ENCODE measurements at regions not wholly inside any gene's neighbourhood (a gene's known extent, or its start where the extent isn't known, plus 50 kb on each side); places are given as distances from the start of the nearest gene placed in this dataset.
A peak's percentile ranks its signal among the peaks of the same experiment; 100 is the strongest.

- DNase-seq (ENCODE audit: low spot score), result peak; percentile 22
- no peak for FAIRE-seq
Measured at GRCh38 chr20:56060486-56060885, 55.2 kb upstream of the CBLN4 start.

GRCh38 chr20:56069016-56069415 is 63.7 kb upstream of the CBLN4 start:
- FAIRE-seq (peak; percentile 40), DNase-seq (ENCODE audit: low spot score) (no peak)

- FAIRE-seq (no peak), DNase-seq (ENCODE audit: low spot score) (no peak)
Measured at GRCh38 chr20:56072165-56072564, 66.8 kb upstream of the CBLN4 start.

- peak; percentile 32 for FAIRE-seq
- peak; percentile 48 for DNase-seq (ENCODE audit: low spot score)
Measured at GRCh38 chr20:56088375-56088774, 83.1 kb upstream of the CBLN4 start.

- DNase-seq (ENCODE audit: low spot score), result peak; percentile 81
- peak; percentile 88 for FAIRE-seq
Measured at GRCh38 chr20:56091628-56092234, 86.4 kb upstream of the CBLN4 start.

- FAIRE-seq, result no peak
- DNase-seq (ENCODE audit: low spot score), result no peak
Measured at GRCh38 chr20:56094228-56094627, 88.9 kb upstream of the CBLN4 start.

- DNase-seq (ENCODE audit: low spot score) (peak; percentile 71), FAIRE-seq (no peak)
Measured at GRCh38 chr20:56098981-56099500, 93.7 kb upstream of the CBLN4 start.

GRCh38 chr20:56111961-56112730 is 106.8 kb upstream of the CBLN4 start:
- DNase-seq (ENCODE audit: low spot score) (peak; percentile 90), FAIRE-seq (peak; percentile 84)

GRCh38 chr20:56117350-56117749 is 112.0 kb upstream of the CBLN4 start:
- DNase-seq (ENCODE audit: low spot score) (no peak), FAIRE-seq (peak; percentile 46)

GRCh38 chr20:56121850-56122249 is 116.5 kb upstream of the CBLN4 start:
- FAIRE-seq, result no peak

GRCh38 chr20:56143759-56144158 is 104.8 kb upstream of the MC3R start:
- FAIRE-seq (no peak), DNase-seq (ENCODE audit: low spot score) (no peak)

More at GRCh38 chr20:56121850-56122249, 116.5 kb upstream of the CBLN4 start:
- DNase-seq (ENCODE audit: low spot score), result no peak

- no peak for DNase-seq (ENCODE audit: low spot score)
- no peak for FAIRE-seq
Measured at GRCh38 chr20:56151834-56152233, 96.7 kb upstream of the MC3R start.

GRCh38 chr20:56153926-56154325 is 94.6 kb upstream of the MC3R start:
- FAIRE-seq, result peak; percentile 85
- DNase-seq (ENCODE audit: low spot score), result no peak

- no peak for FAIRE-seq
- no peak for DNase-seq (ENCODE audit: low spot score)
Measured at GRCh38 chr20:56155625-56156024, 92.9 kb upstream of the MC3R start.

GRCh38 chr20:56157530-56158203 is 90.9 kb upstream of the MC3R start:
- no peak for DNase-seq (ENCODE audit: low spot score)
- FAIRE-seq, result no peak

- DNase-seq (ENCODE audit: low spot score) (no peak), FAIRE-seq (no peak)
Measured at GRCh38 chr20:56158489-56158888, 90.0 kb upstream of the MC3R start.

GRCh38 chr20:56160956-56161355 is 87.6 kb upstream of the MC3R start:
- FAIRE-seq, result peak; percentile 13
- DNase-seq (ENCODE audit: low spot score), result no peak

GRCh38 chr20:56163806-56164205 is 84.7 kb upstream of the MC3R start:
- FAIRE-seq (peak; percentile 27), DNase-seq (ENCODE audit: low spot score) (no peak)

GRCh38 chr20:56166781-56167465 is 81.6 kb upstream of the MC3R start:
- no peak for DNase-seq (ENCODE audit: low spot score)
- FAIRE-seq, result no peak

- FAIRE-seq (no peak), DNase-seq (ENCODE audit: low spot score) (peak; percentile 77)
Measured at GRCh38 chr20:56171087-56172012, 77.2 kb upstream of the MC3R start.

Measured in urothelium cell line (cell line).